ENCODE measurements at regions not wholly inside any gene's neighbourhood (a gene's known extent, or its start where the extent isn't known, plus 50 kb on each side); places are given as distances from the start of the nearest gene placed in this dataset.

DNA sequence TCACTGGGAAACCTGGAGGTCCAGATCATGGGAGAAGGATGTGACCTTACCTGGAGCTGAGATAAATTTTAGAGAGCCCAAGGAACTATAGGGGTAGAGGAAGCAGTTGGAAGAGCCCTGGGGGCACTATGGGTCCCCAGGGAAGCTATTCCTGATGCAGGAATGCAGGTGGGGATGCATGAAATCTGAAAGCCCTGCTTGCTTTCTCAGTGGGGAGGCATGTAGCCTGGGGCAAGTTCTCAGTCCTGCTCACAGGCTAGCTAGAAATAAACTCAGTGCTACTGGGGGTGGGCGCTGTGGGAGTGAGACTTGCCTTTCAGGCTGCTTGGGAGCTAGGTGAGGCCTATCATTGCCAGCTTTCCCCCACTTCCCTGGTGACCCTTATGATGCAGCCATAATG is 499.7 kb downstream of the PTH2R start:
- TF ChIP-seq, protein P1, sequence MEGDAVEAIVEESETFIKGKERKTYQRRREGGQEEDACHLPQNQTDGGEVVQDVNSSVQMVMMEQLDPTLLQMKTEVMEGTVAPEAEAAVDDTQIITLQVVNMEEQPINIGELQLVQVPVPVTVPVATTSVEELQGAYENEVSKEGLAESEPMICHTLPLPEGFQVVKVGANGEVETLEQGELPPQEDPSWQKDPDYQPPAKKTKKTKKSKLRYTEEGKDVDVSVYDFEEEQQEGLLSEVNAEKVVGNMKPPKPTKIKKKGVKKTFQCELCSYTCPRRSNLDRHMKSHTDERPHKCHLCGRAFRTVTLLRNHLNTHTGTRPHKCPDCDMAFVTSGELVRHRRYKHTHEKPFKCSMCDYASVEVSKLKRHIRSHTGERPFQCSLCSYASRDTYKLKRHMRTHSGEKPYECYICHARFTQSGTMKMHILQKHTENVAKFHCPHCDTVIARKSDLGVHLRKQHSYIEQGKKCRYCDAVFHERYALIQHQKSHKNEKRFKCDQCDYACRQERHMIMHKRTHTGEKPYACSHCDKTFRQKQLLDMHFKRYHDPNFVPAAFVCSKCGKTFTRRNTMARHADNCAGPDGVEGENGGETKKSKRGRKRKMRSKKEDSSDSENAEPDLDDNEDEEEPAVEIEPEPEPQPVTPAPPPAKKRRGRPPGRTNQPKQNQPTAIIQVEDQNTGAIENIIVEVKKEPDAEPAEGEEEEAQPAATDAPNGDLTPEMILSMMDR (conservative IDR thresholded peaks at IDR 0.05), result no peak
- no peak for TF ChIP-seq EZH2 (IDR thresholded peaks at IDR 0.05; ENCODE audit: low read depth)
